Progenitor cell of endocrine pancreas (in vitro differentiated cells): ENCODE measurements at regions not wholly inside any gene's neighbourhood (a gene's known extent, or its start where the extent isn't known, plus 50 kb on each side); places are given as distances from the start of the nearest gene placed in this dataset.

Source experiments
- DNase-seq: peaks from one replicate; pipeline ENCODE4 v3.0.0; 2021; ENCODE audit warnings: low spot score; ENCODE audit not compliant: unreplicated experiment
- H3K27ac Mint-ChIP-seq: 2 replicates; pipeline ENCODE4 v1.8.0; 2021; ENCODE audit warnings: mild to moderate bottlenecking, moderate library complexity, mixed read lengths
- H3K27me3 Mint-ChIP-seq: 2 replicates; pipeline ENCODE4 v1.8.0; 2021; ENCODE audit warnings: mixed read lengths
- H3K36me3 Mint-ChIP-seq: 2 replicates; pipeline ENCODE4 v1.8.0; 2022; ENCODE audit warnings: mixed read lengths; ENCODE audit not compliant: insufficient read depth
- H3K4me1 Mint-ChIP-seq: 2 replicates; pipeline ENCODE4 v1.8.0; 2021; ENCODE audit warnings: low read depth, mixed read lengths
- H3K4me3 Mint-ChIP-seq: 2 replicates; pipeline ENCODE4 v1.8.0; 2021; ENCODE audit warnings: low read depth, mild to moderate bottlenecking, moderate library complexity, mixed read lengths
- H3K9me3 Mint-ChIP-seq: 2 replicates; pipeline ENCODE4 v1.8.0; 2021; ENCODE audit warnings: low read depth, mixed read lengths
- CTCF ChIP-seq: fragments of 200-600 bp; sonication (generic); IDR thresholded peaks from one replicate; pipeline ENCODE4 v1.5.0; 2021; ENCODE audit warnings: antibody characterized with exemption, mild to moderate bottlenecking; ENCODE audit not compliant: unreplicated experiment

DNA sequence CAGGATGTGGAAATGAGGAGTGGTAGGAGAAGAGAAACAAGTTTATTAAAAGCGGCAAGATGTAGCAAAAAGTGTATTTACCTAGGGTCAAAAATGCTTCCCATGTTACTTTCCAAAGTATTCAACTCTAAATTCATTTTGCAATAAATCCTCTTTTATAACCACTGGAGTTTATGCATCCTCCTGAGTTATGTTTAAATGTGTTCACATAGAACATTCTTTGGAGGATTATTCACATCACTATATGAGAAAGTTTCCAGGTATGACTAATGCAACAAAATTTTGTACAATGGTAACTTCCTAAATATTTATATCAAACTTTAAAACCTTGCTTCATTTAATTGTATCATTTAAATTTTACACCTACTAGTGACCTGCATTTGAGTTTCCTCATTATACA, 870.6 kb upstream of the SLIT2 start:
- no peak for DNase-seq
- no peak for TF ChIP-seq CTCF
- Mint-ChIP-seq H3K36me3 (no peaks in the 10 kb centered on the region), H3K4me3 (no peak overlapping the region), H3K9me3 (no peaks in the 10 kb centered on the region), H3K27me3 (no peaks in the 10 kb centered on the region), H3K27ac (no peak overlapping the region), H3K4me1 (no peaks in the 10 kb centered on the region)

DNA sequence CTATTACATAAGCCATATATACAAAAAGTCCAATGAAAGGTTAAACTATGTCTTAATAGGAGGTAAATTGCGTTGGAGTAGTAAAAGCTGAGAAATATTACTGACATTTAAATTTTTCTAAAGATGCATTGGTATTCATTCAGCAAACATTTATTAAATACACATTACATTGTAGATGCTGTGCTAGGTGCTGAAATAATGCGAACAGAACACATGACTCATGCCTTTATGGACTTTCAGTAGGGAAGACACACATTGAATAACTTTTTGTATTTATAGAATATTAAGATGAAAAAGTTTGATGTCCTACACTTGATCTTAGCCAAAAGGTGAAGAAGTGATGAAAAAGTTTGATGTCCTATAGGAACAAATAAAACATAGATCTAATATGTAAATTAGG, 871.1 kb upstream of the SLIT2 start:
- Mint-ChIP-seq H3K27me3 (no peaks in the 10 kb centered on the region), H3K4me1 (peaks cover 2% of the 10 kb centered on the region), H3K36me3 (no peaks in the 10 kb centered on the region), H3K4me3 (no peak overlapping the region), H3K27ac (no peak overlapping the region), H3K9me3 (no peaks in the 10 kb centered on the region)
- no peak for DNase-seq
- TF ChIP-seq CTCF: no peak

DNA sequence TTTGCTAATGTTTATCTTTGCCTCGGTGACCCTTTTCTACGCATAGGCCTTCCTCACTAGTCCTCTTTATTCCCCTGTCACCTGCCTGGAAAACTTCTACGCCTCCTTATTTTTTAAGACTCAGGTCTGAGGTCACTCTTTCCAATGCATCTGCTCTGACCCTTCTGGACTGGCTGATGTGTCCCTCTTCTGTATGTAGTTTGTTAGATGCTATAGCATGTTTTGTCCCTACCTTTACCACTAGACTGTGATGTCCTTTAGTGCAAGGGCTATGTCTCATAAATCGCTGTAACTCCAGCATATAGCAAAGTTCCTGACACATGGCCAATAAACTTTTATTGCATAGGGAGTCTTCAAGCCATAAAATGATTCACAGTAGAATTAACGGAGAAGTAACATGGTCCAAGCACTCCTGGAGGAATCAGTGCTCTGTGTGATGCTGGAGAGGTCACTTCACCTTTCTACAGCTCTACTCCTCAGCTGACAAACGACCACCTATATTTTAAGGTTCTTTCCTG, 872.5 kb upstream of the SLIT2 start:
- Mint-ChIP-seq H3K36me3 (no peaks in the 10 kb centered on the region), H3K4me3 (no peak overlapping the region), H3K27me3 (no peaks in the 10 kb centered on the region), H3K9me3 (no peaks in the 10 kb centered on the region), H3K27ac (no peak overlapping the region), H3K4me1 (peaks cover 4% of the 10 kb centered on the region)
- DNase-seq: no peak
- TF ChIP-seq CTCF: no peak

GRCh38 chr4:19375931-19376330, 875.8 kb upstream of the SLIT2 start:
- no peak for TF ChIP-seq CTCF
- Mint-ChIP-seq H3K4me1 (peaks cover 4% of the 10 kb centered on the region), H3K9me3 (no peaks in the 10 kb centered on the region), H3K4me3 (no peak overlapping the region), H3K27ac (no peak overlapping the region), H3K27me3 (no peaks in the 10 kb centered on the region), H3K36me3 (no peaks in the 10 kb centered on the region)
- no peak for DNase-seq

- no peak for DNase-seq
- Mint-ChIP-seq H3K36me3 (no peaks in the 10 kb centered on the region), H3K4me1 (peaks cover 4% of the 10 kb centered on the region), H3K4me3 (no peak overlapping the region), H3K9me3 (no peaks in the 10 kb centered on the region), H3K27me3 (no peaks in the 10 kb centered on the region), H3K27ac (no peak overlapping the region)
- TF ChIP-seq CTCF: no peak
Measured at GRCh38 chr4:19375136-19375804, 876.4 kb upstream of the SLIT2 start.
